IPS-15b (cell line): ENCODE measurements at regions not wholly inside any gene's neighbourhood (a gene's known extent, or its start where the extent isn't known, plus 50 kb on each side); places are given as distances from the start of the nearest gene placed in this dataset.
"Not testable (repeated sequence)": the region's sequence is repeated elsewhere in the genome, so short reads cannot be mapped to it uniquely, and the experiment has no call there.

Experiments
- H3K27me3 ChIP-seq: one replicate; pipeline ENCODE4 v1.6.1; 2013; ENCODE audit warnings: low read length; ENCODE audit not compliant: control insufficient read depth, insufficient read depth
- H3K36me3 ChIP-seq: one replicate; pipeline ENCODE4 v1.6.1; 2013; ENCODE audit warnings: low read length; ENCODE audit not compliant: control insufficient read depth, insufficient read depth
- H3K4me1 ChIP-seq: one replicate; pipeline ENCODE4 v1.6.1; 2013; ENCODE audit warnings: mild to moderate bottlenecking, low read length; ENCODE audit not compliant: control insufficient read depth, insufficient read depth
- H3K4me3 ChIP-seq: one replicate; pipeline ENCODE4 v1.5.1; 2013; ENCODE audit warnings: low read depth, low read length
- H3K9ac ChIP-seq: one replicate; pipeline ENCODE4 v1.6.1; 2013; ENCODE audit warnings: low read depth, mild to moderate bottlenecking, low read length
- H3K9me3 ChIP-seq: one replicate; pipeline ENCODE4 v1.6.1; 2013; ENCODE audit warnings: mild to moderate bottlenecking, low read length; ENCODE audit not compliant: control insufficient read depth, insufficient read depth

GRCh38 chr9:25773805-25774204 lies 95.6 kb upstream of the TUSC1 start:
- no peaks in the 10 kb centered on the region for H3K4me1 ChIP-seq
- H3K36me3 ChIP-seq: no peaks in the 10 kb centered on the region
- H3K27me3 ChIP-seq: no peaks in the 10 kb centered on the region
- no peak overlapping the region for H3K9ac ChIP-seq
- no peaks in the 10 kb centered on the region for H3K9me3 ChIP-seq
- no peak overlapping the region for H3K4me3 ChIP-seq

DNA sequence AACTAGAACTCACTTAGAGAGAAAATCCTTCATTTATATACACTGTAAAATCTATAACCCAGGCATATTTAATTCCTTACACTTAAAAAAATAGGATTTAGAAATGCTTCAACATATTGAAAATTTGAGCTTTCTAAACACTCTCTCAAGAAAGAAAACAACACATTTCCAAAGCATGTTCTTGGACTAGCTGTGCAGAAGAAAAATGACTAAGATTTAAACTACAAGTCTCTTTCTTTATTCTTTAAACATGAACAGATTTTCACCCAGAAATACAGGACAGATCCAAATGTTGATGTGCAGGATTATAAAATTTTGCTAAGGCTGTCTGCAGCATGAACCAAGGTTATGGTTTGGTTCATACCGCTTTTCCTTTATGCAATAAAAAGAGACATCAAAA lies 77.7 kb upstream of the TUSC1 start:
- H3K9ac ChIP-seq: no peak overlapping the region
- H3K4me1 ChIP-seq: no peaks in the 10 kb centered on the region
- no peaks in the 10 kb centered on the region for H3K36me3 ChIP-seq
- no peak overlapping the region for H3K4me3 ChIP-seq
- H3K27me3 ChIP-seq: no peaks in the 10 kb centered on the region
- H3K9me3 ChIP-seq: no peaks in the 10 kb centered on the region

- no peaks in the 10 kb centered on the region for H3K27me3 ChIP-seq
- no peaks in the 10 kb centered on the region for H3K4me1 ChIP-seq
- no peaks in the 10 kb centered on the region for H3K9me3 ChIP-seq
- H3K4me3 ChIP-seq: no peak overlapping the region
- H3K36me3 ChIP-seq: no peaks in the 10 kb centered on the region
- H3K9ac ChIP-seq: no peak overlapping the region
These were observed 74.2 kb upstream of the TUSC1 start for GRCh38 chr9:25752398-25752797.

DNA sequence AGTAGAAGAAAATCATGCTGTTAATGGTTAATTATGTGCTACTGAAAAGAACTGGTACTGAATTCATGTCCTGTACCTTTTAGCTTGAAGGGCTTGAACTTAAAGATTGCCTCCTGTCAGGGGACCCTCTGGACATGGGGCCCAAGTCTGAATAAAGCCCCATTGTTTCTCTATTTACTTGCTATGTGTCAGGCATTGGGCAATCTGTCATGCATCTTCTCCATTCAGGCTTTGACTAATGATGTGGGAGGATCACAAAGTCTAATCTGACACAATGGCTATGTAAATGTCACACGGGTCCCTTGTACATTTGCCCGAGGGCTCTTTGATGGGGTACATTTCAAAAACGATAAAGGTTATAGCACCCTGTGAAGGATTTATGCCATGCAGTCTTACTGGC lies 64.0 kb upstream of the TUSC1 start:
- Histone ChIP-seq H3K4me1 (no peaks in the 10 kb centered on the region), H3K27me3 (no peaks in the 10 kb centered on the region), H3K4me3 (no peak overlapping the region), H3K36me3 (no peaks in the 10 kb centered on the region), H3K9ac (no peak overlapping the region), H3K9me3 (no peaks in the 10 kb centered on the region)

- no peak overlapping the region for H3K4me3 ChIP-seq
- no peaks in the 10 kb centered on the region for H3K36me3 ChIP-seq
- H3K27me3 ChIP-seq: no peaks in the 10 kb centered on the region
- H3K4me1 ChIP-seq: no peaks in the 10 kb centered on the region
- H3K9me3 ChIP-seq: no peaks in the 10 kb centered on the region
- H3K9ac ChIP-seq: no peak overlapping the region
These were observed 55.2 kb upstream of the TUSC1 start for GRCh38 chr9:25733336-25733982.

GRCh38 chr9:25731895-25732794 lies 53.9 kb upstream of the TUSC1 start:
- not testable (repeated sequence) for H3K36me3 ChIP-seq, H3K27me3 ChIP-seq, H3K4me3 ChIP-seq, H3K9ac ChIP-seq, H3K9me3 ChIP-seq, H3K4me1 ChIP-seq
